Memory B cell (primary cell): ENCODE measurements at regions not wholly inside any gene's neighbourhood (a gene's known extent, or its start where the extent isn't known, plus 50 kb on each side); places are given as distances from the start of the nearest gene placed in this dataset.

Source experiments
- ATAC-seq: fragments of 150-1000 bp; cut with Tn5 transposase; 2 replicates; pipeline ENCODE4 v1.10.0; 2021; ENCODE audit warnings: low read depth, mild to moderate bottlenecking, moderate library complexity
- DNase-seq, 2 donors: peaks; one replicate each; pipeline ENCODE4 v3.0.0; 2022; ENCODE audit warnings: low spot score in 2 of 2
- H3K27ac Mint-ChIP-seq: one replicate; pipeline ENCODE4 v1.8.0; 2022; ENCODE audit warnings: mild to moderate bottlenecking, moderate library complexity, mixed read lengths
- H3K27me3 Mint-ChIP-seq: one replicate; pipeline ENCODE4 v1.8.0; 2022; ENCODE audit warnings: mixed read lengths
- H3K36me3 Mint-ChIP-seq: one replicate; pipeline ENCODE4 v1.8.0; 2022; ENCODE audit warnings: mild to moderate bottlenecking, mixed read lengths
- H3K4me1 Mint-ChIP-seq: one replicate; pipeline ENCODE4 v1.8.0; 2022; ENCODE audit warnings: mixed read lengths
- H3K4me3 Mint-ChIP-seq: one replicate; pipeline ENCODE4 v1.8.0; 2022; ENCODE audit warnings: mild to moderate bottlenecking, moderate library complexity, mixed read lengths
- H3K9me3 Mint-ChIP-seq: one replicate; pipeline ENCODE4 v1.8.0; 2022; ENCODE audit warnings: mixed read lengths

GRCh38 chr2:120866483-120867140, 130.9 kb downstream of the GLI2 start:
- ATAC-seq = no peak
- no peak overlapping the region for H3K4me3 Mint-ChIP-seq
- no peak for DNase-seq
- H3K4me1 Mint-ChIP-seq = no peaks in the 10 kb centered on the region
- H3K27ac Mint-ChIP-seq = no peak overlapping the region
- peaks cover 14% of the 10 kb centered on the region for H3K27me3 Mint-ChIP-seq
- H3K9me3 Mint-ChIP-seq = no peaks in the 10 kb centered on the region
- H3K36me3 Mint-ChIP-seq = no peaks in the 10 kb centered on the region

GRCh38 chr2:120867290-120868241, 131.9 kb downstream of the GLI2 start:
- Mint-ChIP-seq H3K4me3 (no peak overlapping the region), H3K4me1 (no peaks in the 10 kb centered on the region), H3K27ac (no peak overlapping the region), H3K36me3 (no peaks in the 10 kb centered on the region), H3K9me3 (no peaks in the 10 kb centered on the region), H3K27me3 (peaks cover 14% of the 10 kb centered on the region)
- DNase-seq = no peak
- ATAC-seq = no peak

- Mint-ChIP-seq H3K27me3 (peaks cover 14% of the 10 kb centered on the region), H3K9me3 (no peaks in the 10 kb centered on the region), H3K4me1 (no peaks in the 10 kb centered on the region), H3K4me3 (no peak overlapping the region), H3K27ac (no peak overlapping the region), H3K36me3 (no peaks in the 10 kb centered on the region)
- DNase-seq (no peak), ATAC-seq (no peak)
Measured at GRCh38 chr2:120868366-120868765, 132.7 kb downstream of the GLI2 start.

GRCh38 chr2:120869036-120869729, 133.5 kb downstream of the GLI2 start:
- no peak overlapping the region for H3K27ac Mint-ChIP-seq
- no peaks in the 10 kb centered on the region for H3K4me1 Mint-ChIP-seq
- H3K36me3 Mint-ChIP-seq = no peaks in the 10 kb centered on the region
- H3K27me3 Mint-ChIP-seq = peaks cover 14% of the 10 kb centered on the region
- DNase-seq (no peak), ATAC-seq (no peak)
- H3K9me3 Mint-ChIP-seq = no peaks in the 10 kb centered on the region
- no peak overlapping the region for H3K4me3 Mint-ChIP-seq

- Mint-ChIP-seq H3K9me3 (no peaks in the 10 kb centered on the region), H3K4me1 (no peaks in the 10 kb centered on the region), H3K36me3 (no peaks in the 10 kb centered on the region), H3K4me3 (no peak overlapping the region), H3K27me3 (peaks cover 14% of the 10 kb centered on the region), H3K27ac (no peak overlapping the region)
- no peak for ATAC-seq
- DNase-seq = no peak
Measured at GRCh38 chr2:120869730-120870466, 134.2 kb downstream of the GLI2 start.

- peaks cover 14% of the 10 kb centered on the region for H3K27me3 Mint-ChIP-seq
- H3K4me3 Mint-ChIP-seq = no peak overlapping the region
- no peaks in the 10 kb centered on the region for H3K9me3 Mint-ChIP-seq
- ATAC-seq (no peak), DNase-seq (no peak)
- H3K27ac Mint-ChIP-seq = no peak overlapping the region
- no peaks in the 10 kb centered on the region for H3K4me1 Mint-ChIP-seq
- H3K36me3 Mint-ChIP-seq = no peaks in the 10 kb centered on the region
Measured at GRCh38 chr2:120870467-120870788, 134.8 kb downstream of the GLI2 start.

- ATAC-seq = no peak
- H3K9me3 Mint-ChIP-seq = no peaks in the 10 kb centered on the region
- no peak for DNase-seq
- H3K36me3 Mint-ChIP-seq = no peaks in the 10 kb centered on the region
- no peaks in the 10 kb centered on the region for H3K4me1 Mint-ChIP-seq
- H3K4me3 Mint-ChIP-seq = no peak overlapping the region
- H3K27me3 Mint-ChIP-seq = peaks cover 14% of the 10 kb centered on the region
- no peak overlapping the region for H3K27ac Mint-ChIP-seq
Measured at GRCh38 chr2:120871016-120871635, 135.5 kb downstream of the GLI2 start.

- ATAC-seq (no peak), DNase-seq (no peak)
- Mint-ChIP-seq H3K27ac (no peak overlapping the region), H3K4me3 (no peak overlapping the region), H3K36me3 (no peaks in the 10 kb centered on the region), H3K27me3 (peaks cover 14% of the 10 kb centered on the region), H3K9me3 (no peaks in the 10 kb centered on the region), H3K4me1 (no peaks in the 10 kb centered on the region)
Measured at GRCh38 chr2:120871881-120872620, 136.4 kb downstream of the GLI2 start.

- no peak for DNase-seq
- H3K36me3 Mint-ChIP-seq = no peaks in the 10 kb centered on the region
- H3K4me3 Mint-ChIP-seq = no peak overlapping the region
- no peaks in the 10 kb centered on the region for H3K9me3 Mint-ChIP-seq
- H3K4me1 Mint-ChIP-seq = no peaks in the 10 kb centered on the region
- peaks cover 6% of the 10 kb centered on the region for H3K27me3 Mint-ChIP-seq
- ATAC-seq = no peak
- no peak overlapping the region for H3K27ac Mint-ChIP-seq
Measured at GRCh38 chr2:120873958-120874887, 138.6 kb downstream of the GLI2 start.

GRCh38 chr2:120874888-120875275, 139.2 kb downstream of the GLI2 start:
- DNase-seq = no peak
- peaks cover 5% of the 10 kb centered on the region for H3K27me3 Mint-ChIP-seq
- H3K4me3 Mint-ChIP-seq = no peak overlapping the region
- ATAC-seq = no peak
- no peaks in the 10 kb centered on the region for H3K9me3 Mint-ChIP-seq
- H3K4me1 Mint-ChIP-seq = no peaks in the 10 kb centered on the region
- H3K36me3 Mint-ChIP-seq = no peaks in the 10 kb centered on the region
- no peak overlapping the region for H3K27ac Mint-ChIP-seq

- no peak overlapping the region for H3K27ac Mint-ChIP-seq
- ATAC-seq (no peak), DNase-seq (no peak)
- no peaks in the 10 kb centered on the region for H3K9me3 Mint-ChIP-seq
- H3K4me3 Mint-ChIP-seq = no peak overlapping the region
- H3K27me3 Mint-ChIP-seq = peaks cover 2% of the 10 kb centered on the region
- no peaks in the 10 kb centered on the region for H3K4me1 Mint-ChIP-seq
- H3K36me3 Mint-ChIP-seq = no peaks in the 10 kb centered on the region
Measured at GRCh38 chr2:120875431-120875830, 139.8 kb downstream of the GLI2 start.

- H3K36me3 Mint-ChIP-seq = no peaks in the 10 kb centered on the region
- ATAC-seq = no peak
- no peaks in the 10 kb centered on the region for H3K27me3 Mint-ChIP-seq
Measured at GRCh38 chr2:120876526-120877280, 141.0 kb downstream of the GLI2 start.

More at GRCh38 chr2:120876526-120877280, 141.0 kb downstream of the GLI2 start:
- DNase-seq = no peak
- H3K4me1 Mint-ChIP-seq = no peaks in the 10 kb centered on the region
- no peak overlapping the region for H3K27ac Mint-ChIP-seq
- no peaks in the 10 kb centered on the region for H3K9me3 Mint-ChIP-seq
- no peak overlapping the region for H3K4me3 Mint-ChIP-seq
